AG09309 (cell line): ENCODE measurements at regions not wholly inside any gene's neighbourhood (a gene's known extent, or its start where the extent isn't known, plus 50 kb on each side); places are given as distances from the start of the nearest gene placed in this dataset.

Experiments used
- DNase-seq: peaks from one replicate; pipeline ENCODE4 v3.0.0-alpha.2; 2010; ENCODE audit warnings: low read depth
- H3K4me3 ChIP-seq: 2 replicates; pipeline ENCODE4 v1.5.1; 2011; ENCODE audit warnings: mild to moderate bottlenecking, low read depth, low read length, moderate library complexity; ENCODE audit not compliant: control insufficient read depth
- TF ChIP-seq, protein P1 (sequence below): IDR thresholded peaks from 2 replicates; pipeline ENCODE4 v1.5.1; 2011; ENCODE audit warnings: mild to moderate bottlenecking, low read depth, low read length, inconsistent platforms; ENCODE audit not compliant: insufficient read depth, control insufficient read depth; ENCODE audit errors: missing control alignments

DNA sequence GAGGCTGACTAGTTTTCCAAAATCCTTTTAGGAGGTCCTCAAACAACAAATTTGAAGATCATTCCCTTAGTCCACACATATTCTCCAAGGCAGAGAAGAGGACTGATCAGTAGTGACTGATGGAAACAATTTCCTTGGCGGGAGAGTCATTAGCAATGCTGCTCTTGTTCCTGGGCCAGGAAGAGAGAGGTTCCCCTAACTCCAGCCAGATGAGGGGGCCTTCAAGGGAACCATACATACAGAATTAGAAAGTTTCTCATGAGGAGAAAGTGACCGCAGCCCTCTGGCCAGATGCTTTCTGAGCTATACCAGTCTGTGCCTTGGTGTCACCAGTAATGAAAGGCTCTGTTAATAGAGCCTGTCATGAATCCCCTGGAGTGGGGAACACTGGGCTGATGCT is 539.4 kb downstream of the BNC2 start:
- TF ChIP-seq, protein P1, sequence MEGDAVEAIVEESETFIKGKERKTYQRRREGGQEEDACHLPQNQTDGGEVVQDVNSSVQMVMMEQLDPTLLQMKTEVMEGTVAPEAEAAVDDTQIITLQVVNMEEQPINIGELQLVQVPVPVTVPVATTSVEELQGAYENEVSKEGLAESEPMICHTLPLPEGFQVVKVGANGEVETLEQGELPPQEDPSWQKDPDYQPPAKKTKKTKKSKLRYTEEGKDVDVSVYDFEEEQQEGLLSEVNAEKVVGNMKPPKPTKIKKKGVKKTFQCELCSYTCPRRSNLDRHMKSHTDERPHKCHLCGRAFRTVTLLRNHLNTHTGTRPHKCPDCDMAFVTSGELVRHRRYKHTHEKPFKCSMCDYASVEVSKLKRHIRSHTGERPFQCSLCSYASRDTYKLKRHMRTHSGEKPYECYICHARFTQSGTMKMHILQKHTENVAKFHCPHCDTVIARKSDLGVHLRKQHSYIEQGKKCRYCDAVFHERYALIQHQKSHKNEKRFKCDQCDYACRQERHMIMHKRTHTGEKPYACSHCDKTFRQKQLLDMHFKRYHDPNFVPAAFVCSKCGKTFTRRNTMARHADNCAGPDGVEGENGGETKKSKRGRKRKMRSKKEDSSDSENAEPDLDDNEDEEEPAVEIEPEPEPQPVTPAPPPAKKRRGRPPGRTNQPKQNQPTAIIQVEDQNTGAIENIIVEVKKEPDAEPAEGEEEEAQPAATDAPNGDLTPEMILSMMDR: no peak
- no peak overlapping the region for H3K4me3 ChIP-seq
- DNase-seq: no peak

- TF ChIP-seq, protein P1: no peak
- no peak for DNase-seq
- no peak overlapping the region for H3K4me3 ChIP-seq
Observed at GRCh38 chr9:16331527-16331926, 538.9 kb downstream of the BNC2 start.

DNA sequence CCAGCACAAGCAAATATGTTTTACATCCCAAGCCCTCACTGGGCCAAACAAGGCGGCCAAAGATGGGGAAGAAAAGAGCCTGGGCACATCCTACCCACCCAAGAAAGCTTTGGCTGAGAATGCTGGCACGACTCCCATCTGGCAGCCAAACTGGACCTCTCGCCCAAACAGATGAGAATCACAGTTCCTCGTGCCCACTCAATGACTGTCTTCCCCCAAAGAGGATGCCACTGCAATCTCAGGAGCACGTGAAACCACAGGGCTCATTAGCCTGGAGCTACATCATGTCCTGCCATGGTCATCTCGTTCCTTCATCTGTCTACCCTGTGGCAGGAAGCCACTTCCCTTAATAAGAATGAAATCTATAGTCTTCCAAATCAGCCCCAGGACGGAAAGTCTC is 536.8 kb downstream of the BNC2 start:
- no peak for DNase-seq
- no peak overlapping the region for H3K4me3 ChIP-seq
- TF ChIP-seq, protein P1: no peak

DNA sequence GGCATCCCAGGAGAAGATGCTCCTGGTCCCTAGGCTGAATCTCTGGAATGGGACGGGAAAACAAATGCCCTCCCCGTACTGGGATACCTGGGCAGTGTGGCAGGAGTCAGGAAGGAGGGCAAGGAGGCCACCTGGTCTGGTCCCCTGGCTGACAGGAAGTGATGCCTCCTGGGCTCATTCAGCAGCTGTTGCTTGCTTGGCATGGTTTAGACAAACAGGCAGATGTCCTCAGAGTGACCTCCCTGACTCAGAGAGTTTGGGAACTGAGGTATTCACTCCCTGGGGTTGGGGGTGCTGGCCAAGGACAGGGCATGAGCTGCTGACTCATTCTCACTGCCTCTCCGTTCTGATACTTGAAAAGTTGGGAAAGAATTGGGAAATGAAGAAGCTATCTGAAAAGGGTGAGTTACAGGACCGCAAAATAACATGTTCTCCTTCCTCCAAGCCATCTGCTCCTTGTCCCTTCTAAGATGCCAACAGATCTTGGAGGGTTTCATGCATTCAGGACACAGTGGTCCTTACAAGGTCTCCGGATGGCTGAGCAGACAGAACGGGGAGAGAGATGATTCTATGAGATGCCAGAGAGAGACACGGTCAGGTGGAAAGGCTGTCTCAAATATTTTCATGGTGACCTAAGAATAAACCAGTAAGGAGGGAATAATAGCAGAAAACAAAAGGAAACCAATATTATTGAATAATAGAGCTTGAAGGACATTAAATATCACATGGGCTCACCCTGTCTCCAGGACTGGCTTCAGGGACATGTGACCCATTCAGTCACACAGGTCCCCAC is 534.5 kb downstream of the BNC2 start:
- peak; percentile 98 for DNase-seq
- H3K4me3 ChIP-seq: no peak overlapping the region
- TF ChIP-seq, protein P1: no peak

GRCh38 chr9:16336833-16337232 is 533.6 kb downstream of the BNC2 start:
- no peak overlapping the region for H3K4me3 ChIP-seq
- TF ChIP-seq, protein P1: no peak
- DNase-seq: no peak

- no peak overlapping the region for H3K4me3 ChIP-seq
- TF ChIP-seq, protein P1: no peak
- peak; percentile 84 for DNase-seq
Observed at GRCh38 chr9:16337322-16338029, 533.0 kb downstream of the BNC2 start.

DNA sequence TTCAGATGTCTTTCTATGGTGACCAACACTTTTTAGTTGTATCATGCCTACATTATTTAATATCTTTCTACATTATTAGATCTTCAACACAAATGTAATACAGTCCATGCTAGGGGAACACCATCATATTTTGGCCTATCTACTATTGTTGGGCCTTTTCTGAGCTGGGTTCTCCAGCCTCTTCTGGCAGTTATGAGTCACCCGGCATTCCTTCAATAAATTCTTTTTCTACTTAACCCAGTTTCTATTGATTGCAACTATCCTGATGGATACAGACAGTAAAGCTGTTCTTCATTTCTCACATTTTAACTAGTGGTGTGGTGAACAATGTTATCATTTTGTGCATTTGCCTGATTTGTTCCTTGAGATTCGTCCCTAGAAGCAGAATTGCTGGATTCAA is 529.3 kb downstream of the BNC2 start:
- TF ChIP-seq, protein P1: no peak
- no peak overlapping the region for H3K4me3 ChIP-seq
- DNase-seq: peak; percentile 25
